Fibroblast of upper back skin (primary cell): ENCODE measurements at regions not wholly inside any gene's neighbourhood (a gene's known extent, or its start where the extent isn't known, plus 50 kb on each side); places are given as distances from the start of the nearest gene placed in this dataset.
A peak's percentile ranks its signal among the peaks of the same experiment; 100 is the strongest.
"Not testable (repeated sequence)": the region's sequence is repeated elsewhere in the genome, so short reads cannot be mapped to it uniquely, and the experiment has no call there.

ENCODE experiments used
- DNase-seq: peaks from one replicate; pipeline ENCODE4 v3.0.0-alpha.2; 2013

- no peak for DNase-seq
Observed at GRCh38 chr21:24693779-24694178, 913.5 kb downstream of the MRPL39 start.

DNA sequence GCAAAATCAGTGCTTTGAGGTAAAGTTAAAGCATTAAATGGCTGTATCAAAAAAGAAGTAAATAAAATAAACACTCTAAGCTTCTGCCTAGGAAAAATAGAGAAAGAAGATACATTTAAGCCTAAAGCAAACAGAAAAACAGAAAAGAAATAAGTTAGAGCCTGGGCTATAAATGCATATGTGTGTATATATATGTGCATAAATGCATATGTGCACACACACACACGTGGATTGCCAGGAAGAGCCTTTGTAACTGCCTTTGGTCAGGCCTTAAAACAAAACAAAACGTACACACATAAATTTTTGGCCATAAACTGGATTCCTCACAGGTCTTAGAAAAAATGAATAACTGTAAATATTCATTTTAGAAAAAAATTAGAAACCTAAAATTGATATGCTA, 925.8 kb downstream of the MRPL39 start:
- no peak for DNase-seq

GRCh38 chr21:24671901-24672300, 935.4 kb downstream of the MRPL39 start:
- no peak for DNase-seq

DNA sequence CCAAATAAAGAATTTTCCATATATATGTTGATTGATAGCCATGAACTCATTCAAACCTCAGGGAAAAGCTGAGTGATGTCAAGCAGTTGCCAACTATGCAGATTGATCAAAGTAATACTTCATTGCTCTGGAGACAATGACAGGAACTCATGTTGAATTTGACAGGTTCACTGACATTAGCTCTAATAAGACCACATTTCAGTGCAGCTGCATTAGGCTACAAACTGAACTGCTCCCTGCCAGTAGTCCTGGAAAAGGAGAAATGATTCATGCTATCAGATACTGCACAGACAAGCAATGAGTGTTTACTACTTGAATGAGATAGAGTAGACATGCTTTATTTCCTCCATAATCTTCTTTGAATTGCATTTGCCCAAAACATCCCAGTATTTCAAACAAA, 948.4 kb downstream of the MRPL39 start:
- no peak for DNase-seq

GRCh38 chr21:24658026-24658425, 949.3 kb downstream of the MRPL39 start:
- DNase-seq, result no peak

- DNase-seq, result no peak
Observed at GRCh38 chr21:24649691-24650090, 957.6 kb downstream of the MRPL39 start.

- no peak for DNase-seq
Observed at GRCh38 chr21:24636696-24637095, 970.6 kb downstream of the MRPL39 start.

DNA sequence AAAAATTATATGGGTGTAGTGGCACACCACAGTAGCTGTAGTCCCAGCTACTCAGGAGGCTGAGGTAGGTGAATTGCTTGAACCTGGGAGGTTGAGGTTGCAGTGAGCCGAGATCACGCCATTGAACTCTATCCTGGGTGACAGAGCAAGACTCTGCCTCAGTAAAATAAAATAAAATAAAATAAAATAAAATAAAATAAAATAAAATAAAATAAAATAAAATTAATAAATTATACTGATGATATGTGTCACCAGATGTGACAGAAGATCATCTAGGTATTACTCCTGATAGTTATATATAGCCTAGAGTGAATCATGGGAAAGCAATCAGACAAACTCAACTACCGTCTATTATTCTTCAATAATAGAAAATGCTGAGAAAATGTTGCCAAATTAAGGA, 972.5 kb downstream of the MRPL39 start:
- DNase-seq, result no peak

GRCh38 chr21:24628536-24628935, 978.7 kb downstream of the MRPL39 start:
- no peak for DNase-seq

- no peak for DNase-seq
Observed at GRCh38 chr21:24628046-24628445, 979.2 kb downstream of the MRPL39 start.

- DNase-seq, result no peak
Observed at GRCh38 chr21:24617819-24618218, 989.5 kb downstream of the MRPL39 start.

GRCh38 chr21:24594082-24594481, 1013.2 kb downstream of the MRPL39 start:
- DNase-seq, result no peak

GRCh38 chr21:24590261-24590660, 1017.0 kb downstream of the MRPL39 start:
- no peak for DNase-seq

GRCh38 chr21:24583473-24583872, 1023.8 kb downstream of the MRPL39 start:
- DNase-seq, result no peak

GRCh38 chr21:24577301-24577700, 1030.0 kb downstream of the MRPL39 start:
- no peak for DNase-seq

DNA sequence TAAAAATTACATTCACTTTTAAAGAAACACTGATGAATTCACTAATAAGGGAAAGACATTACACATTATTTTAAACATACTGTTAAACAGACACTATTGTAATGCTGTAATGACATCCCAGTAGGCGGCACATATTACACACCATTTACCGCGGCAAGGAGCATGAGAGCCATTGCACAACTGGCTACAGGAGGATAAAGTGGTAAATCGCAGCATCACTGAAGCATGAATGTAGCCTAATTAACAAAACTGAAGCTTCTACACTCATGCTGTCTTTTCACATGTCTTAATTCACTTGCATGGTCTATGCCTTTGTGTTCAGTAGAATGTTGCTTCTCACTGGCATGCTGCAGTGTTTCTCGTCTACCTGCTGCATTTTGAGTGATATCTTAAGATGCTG, 1046.0 kb downstream of the MRPL39 start:
- DNase-seq, result no peak

DNA sequence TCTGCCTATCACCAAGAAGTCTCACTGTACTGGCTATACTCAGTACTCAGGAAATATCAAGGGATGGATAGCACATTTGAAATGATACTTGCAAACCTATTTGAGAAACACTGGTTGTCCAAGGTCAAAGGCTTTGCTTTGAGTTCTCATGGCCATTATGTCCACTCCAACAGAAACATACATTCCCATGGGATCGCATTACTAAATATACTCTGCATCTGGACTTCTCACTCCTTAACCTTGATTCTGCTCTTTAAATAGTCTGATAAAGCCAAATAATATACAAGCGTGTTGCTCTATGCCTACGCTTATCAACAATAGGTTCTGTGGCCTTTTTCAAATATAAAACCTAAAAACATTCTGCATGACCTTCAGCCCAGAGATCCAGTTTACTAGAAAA, 1054.8 kb downstream of the MRPL39 start:
- no peak for DNase-seq

GRCh38 chr21:24545807-24546361, 1061.4 kb downstream of the MRPL39 start:
- no peak for DNase-seq

GRCh38 chr21:24514081-24514733, 1093.1 kb downstream of the MRPL39 start:
- DNase-seq, result peak; percentile 7

- DNase-seq, result no peak
Observed at GRCh38 chr21:24509131-24509530, 1098.2 kb downstream of the MRPL39 start.

- DNase-seq, result no peak
Observed at GRCh38 chr21:24486973-24487372, 1120.3 kb downstream of the MRPL39 start.

GRCh38 chr21:24483361-24483760, 1123.9 kb downstream of the MRPL39 start:
- not testable (repeated sequence) for DNase-seq

GRCh38 chr21:24470852-24471251, 1136.4 kb downstream of the MRPL39 start:
- DNase-seq, result no peak

- DNase-seq, result no peak
Observed at GRCh38 chr21:24456358-24456757, 1150.9 kb downstream of the MRPL39 start.

DNA sequence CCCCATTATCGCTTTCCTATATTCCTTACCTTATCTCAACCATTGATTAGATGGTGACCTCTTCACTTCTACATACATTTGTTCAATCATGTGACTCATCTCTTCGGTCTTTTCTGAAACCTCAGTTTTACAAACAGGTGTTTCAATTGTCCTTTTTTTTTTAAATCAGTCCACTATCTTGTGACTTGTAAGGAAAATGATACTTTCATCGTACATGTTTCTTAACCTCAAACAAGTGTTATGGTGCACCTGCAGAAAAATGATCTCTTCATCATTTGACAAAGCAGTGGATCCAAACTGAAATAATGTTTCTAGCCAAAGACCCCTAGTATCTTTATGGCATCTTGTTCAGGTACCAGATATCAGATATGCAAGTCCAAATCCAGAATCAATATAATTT, 1157.2 kb downstream of the MRPL39 start:
- DNase-seq, result no peak
